NCI-H526 (cell line): ENCODE measurements at regions not wholly inside any gene's neighbourhood (a gene's known extent, or its start where the extent isn't known, plus 50 kb on each side); places are given as distances from the start of the nearest gene placed in this dataset.

Source experiments
- DNase-seq, 2 experiments: peaks; one replicate each; lab custom pipeline; 2025; lab: John Stamatoyannopoulos, UW

DNA sequence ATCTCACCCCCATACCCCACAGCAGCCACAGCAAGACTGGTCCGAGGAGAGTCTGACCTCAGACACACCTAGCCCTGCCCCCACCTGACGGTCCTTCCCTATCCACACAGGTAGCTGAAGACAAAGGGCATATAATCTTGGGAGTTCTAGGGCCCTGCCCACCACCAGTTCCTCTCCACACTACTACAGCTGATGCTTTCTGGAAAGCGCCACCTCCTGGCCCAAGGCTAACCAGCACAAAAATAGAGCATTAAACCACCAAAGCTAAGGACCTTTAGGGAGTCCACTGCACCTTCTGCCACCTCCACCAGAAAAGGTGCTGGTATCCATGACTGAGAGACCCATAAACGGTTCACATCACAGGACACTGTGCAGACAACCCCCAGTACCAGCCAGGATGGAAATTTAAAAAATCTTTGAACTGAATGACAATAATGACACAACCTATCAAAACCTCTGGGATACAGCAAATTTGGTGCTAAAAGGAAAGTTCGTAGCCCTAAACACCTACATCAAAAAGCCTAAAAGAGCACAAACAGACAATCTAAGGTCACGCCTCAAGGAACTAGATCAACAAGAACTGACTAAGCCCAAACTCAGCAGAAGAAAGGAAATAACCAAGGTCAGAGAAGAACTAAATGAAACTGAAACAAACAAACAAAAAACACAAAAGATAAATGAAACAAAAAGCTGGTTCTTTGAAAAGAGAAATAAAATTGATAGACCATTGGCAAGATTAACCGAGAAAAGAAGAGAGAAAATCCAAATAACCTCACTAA is 122.1 kb upstream of the TPRG1 start:
- peak in 1 of 2 experiments; percentile 6 for DNase-seq

DNA sequence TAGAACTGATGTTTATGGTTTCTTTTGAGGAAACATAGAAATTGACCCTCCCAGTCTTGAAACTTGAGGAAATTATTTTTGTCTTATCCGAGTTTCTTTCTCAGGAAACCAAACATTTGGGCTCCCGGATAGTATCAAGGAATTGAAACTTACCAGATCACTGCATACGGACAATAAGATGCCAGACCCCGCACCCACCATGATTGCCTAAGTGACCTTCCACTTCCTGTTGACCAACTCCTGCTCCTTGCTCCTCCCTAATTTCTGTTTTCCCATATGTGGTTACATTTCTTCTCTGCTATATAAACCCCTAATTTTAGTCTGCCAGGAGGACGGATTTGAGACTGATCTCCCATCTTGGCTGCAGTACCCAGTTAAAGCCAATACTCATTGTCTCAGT is 118.4 kb upstream of the TPRG1 start:
- DNase-seq, result no peak

GRCh38 chr3:189056646-189057335 is 115.0 kb upstream of the TPRG1 start:
- DNase-seq, result no peak

DNA sequence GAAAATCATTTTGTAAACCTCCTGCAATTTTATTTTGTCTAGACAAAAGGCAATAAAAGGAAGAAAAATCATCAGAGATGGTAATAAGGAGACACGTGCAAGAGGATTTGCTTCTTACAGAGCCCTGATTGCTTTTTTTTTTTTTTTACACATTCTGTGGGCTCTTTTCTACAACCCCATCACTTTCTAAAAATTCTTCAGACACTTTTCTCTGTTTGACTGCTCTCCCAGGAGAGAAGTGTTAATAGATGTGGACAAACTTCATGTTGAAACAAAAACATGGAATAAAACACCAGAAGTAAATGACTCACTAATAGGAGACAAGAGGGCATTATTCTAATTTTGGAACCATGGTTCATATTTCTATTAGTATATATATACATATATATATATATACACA is 114.4 kb upstream of the TPRG1 start:
- no peak for DNase-seq

DNA sequence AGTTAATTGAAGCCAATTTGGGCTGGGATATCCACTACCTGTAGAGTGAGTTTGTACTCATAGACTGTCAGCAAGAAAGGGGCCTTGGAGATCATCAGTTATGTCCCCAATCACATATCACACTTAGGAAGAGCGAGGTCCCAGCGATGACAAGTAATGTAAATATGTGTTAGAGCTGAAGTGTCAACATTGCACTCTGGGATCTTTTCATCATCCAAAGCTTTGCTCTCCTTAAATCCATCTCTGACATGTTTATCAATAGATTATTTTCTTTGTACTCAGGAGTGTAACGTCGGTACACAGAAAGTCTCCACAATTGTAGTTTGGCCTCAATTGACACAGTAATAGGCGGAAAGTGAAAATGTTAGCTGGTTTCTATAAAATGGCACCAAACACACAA is 113.7 kb upstream of the TPRG1 start:
- DNase-seq, result no peak

DNA sequence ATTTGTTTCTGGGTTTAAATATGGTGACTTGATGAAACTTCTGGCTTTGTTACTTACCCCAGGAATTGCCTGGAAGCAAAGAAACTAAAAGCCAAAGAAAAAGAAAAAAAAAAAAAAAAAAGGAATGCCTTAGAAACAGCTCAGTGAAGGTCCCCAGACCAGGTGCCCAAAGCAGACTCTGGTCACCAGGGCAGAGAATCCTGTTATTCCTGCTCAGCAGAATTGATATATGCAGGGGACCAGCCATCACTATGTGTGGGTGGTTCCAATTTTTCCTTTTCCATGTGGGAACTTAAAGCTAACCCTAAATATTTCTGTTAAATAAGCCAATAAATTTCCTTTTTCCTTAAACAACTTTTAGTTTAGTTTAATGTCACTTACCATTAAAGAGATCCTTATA is 100.8 kb upstream of the TPRG1 start:
- DNase-seq, result no peak

- DNase-seq, result no peak
Observed at GRCh38 chr3:189071446-189071845, 100.3 kb upstream of the TPRG1 start.

DNA sequence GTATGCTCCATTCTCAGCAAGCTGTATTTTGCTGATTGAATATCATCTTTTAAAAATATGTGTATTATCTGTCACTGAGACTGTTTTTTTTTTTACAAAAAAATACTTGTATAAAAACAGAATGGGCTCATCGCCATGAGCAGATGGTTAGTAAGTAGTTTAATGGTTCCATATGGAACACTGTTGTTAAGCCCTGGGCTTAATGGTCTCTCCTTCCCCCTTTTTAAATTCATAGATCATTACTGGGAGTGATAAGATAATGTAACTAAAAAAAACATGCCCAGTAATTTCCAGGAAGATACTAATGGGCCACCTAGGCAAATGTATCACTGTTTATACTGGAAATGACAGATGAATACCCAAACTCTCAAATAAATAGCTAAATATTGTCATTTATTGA is 95.3 kb upstream of the TPRG1 start:
- DNase-seq, result no peak

- DNase-seq, result no peak
Observed at GRCh38 chr3:189080745-189081144, 91.0 kb upstream of the TPRG1 start.

DNA sequence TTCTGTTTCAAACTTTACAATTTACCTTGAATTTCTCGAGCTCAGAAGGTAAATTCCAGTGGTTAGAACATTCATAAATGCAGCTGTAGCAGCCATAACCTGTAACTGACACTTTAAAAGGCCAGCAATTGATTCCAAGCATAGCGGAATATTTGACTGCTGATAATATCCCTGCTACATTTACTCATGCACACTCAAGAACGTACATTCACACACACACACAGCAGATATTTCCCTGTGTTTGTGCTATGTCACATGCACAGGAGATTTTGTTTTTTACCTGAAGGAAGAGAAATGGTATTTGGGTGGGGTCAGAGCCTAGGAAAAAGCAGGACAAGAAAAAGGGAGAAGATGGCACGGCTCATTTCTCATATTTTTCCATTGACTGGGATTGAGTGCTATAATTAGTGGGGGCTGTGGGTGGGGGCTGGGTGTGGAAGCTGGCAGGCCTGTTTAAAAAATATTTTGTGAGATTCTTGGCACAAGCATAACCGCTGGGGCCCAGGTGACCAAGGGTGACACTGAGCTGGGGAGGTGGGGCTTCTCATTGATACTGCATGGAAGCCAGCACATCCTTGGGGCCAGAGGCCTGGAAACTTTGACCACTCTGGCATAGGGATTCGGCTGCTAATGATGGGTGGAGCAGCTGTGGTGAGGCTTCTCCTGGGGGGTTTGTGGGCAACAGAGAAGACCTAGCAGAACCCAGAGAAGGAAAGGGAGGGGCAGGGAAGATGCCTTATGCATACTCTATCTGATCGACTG is 88.9 kb upstream of the TPRG1 start:
- no peak for DNase-seq

GRCh38 chr3:189084620-189085019 is 87.2 kb upstream of the TPRG1 start:
- DNase-seq, result no peak

DNA sequence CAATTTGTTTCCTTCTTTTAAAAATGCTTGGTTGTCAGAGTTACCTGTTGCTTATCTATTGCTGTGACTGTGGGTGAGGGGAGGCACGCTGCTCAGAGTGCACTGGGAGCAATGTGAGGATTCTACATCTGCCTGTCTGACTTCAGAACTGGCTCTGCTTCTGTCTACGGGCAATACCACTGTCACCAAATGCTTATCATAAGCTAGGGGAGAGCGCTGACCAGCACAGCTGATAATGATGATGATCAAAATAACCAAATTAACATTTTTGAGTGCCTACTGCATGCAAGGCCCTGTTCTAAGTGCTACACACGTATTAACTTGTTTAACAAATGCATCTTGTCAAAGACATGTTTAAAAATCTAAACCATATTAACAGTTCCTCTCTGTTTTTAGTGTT is 79.2 kb upstream of the TPRG1 start:
- no peak for DNase-seq

DNA sequence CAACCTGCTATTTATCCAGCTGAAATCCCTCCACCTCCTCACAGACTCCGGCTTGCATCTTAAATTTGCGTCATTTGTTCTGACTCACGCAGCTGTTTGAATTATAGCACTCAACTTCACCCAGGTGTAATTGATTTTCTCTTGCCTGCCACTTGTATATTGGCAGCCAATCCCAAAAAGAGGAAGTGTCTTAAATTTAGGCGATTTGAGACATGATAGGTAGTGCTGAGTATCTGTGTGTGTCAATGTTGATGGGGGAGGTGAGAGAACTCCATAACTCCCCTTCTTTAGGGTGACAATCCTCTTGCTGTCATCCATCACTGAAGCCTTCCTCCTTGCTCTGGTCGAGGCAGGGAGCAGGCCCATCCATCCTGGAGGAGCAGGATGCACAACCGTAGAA is 77.2 kb upstream of the TPRG1 start:
- no peak for DNase-seq

DNA sequence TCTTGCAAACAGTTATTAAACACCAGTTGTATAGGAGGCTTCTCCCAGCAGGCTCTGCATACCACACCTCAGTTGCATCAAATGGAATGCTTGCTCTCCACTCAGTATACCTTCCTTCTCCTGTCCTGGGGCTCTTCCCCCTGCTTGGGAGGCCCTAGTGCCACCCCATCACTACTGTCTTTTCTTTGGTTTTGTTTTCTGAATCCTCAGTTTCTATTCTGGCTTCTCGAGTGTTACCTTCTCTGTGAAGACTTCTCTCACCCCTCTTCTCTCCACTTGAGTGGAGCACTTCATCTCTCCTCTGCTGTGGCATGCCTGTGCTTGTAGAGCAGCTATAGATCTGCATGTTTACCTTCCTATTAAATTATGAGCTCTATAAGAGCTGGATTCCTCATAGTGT is 75.7 kb upstream of the TPRG1 start:
- no peak for DNase-seq

GRCh38 chr3:189099031-189099471 is 72.7 kb upstream of the TPRG1 start:
- DNase-seq, result no peak

GRCh38 chr3:189099505-189100290 is 72.1 kb upstream of the TPRG1 start:
- DNase-seq, result no peak

GRCh38 chr3:189100866-189101265 is 70.9 kb upstream of the TPRG1 start:
- DNase-seq, result no peak

DNA sequence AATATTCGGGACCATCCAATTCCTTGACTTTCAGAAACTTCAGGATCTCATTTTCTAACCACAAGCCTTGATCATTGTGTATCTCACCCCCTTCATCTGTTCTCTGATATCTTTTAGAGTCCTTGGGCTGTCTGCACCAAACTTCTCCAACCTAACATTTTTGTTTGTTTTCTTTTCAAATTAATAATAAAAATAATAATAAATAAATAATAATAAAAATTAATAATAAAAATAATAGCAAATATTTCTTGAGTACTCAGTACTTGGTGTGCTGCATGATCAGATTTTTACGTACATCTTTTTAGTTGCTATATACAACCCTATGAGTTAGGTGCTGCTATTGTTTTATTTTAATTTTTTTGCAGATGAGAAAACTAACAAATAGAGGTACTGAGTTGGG is 70.2 kb upstream of the TPRG1 start:
- DNase-seq, result no peak

DNA sequence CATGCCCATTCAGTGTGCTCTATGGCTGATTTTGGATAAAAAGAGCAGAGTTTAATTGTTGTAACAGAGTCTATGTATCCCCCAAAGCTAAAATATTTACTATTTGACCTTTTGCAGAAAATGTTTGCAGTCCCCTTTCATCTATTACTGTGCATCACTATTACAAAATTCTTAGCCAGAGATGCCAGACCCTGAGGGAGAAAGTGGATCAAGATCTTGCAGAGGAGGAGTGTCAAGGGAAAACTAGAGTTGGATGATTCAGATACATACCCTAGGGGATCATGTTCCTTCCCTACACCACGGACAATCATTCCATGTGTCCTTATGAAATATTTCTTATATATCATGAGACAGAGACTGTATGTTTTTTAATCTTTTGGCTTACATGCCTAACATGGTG is 68.6 kb upstream of the TPRG1 start:
- no peak for DNase-seq

- DNase-seq, result no peak
Observed at GRCh38 chr3:189108067-189108466, 63.7 kb upstream of the TPRG1 start.

DNA sequence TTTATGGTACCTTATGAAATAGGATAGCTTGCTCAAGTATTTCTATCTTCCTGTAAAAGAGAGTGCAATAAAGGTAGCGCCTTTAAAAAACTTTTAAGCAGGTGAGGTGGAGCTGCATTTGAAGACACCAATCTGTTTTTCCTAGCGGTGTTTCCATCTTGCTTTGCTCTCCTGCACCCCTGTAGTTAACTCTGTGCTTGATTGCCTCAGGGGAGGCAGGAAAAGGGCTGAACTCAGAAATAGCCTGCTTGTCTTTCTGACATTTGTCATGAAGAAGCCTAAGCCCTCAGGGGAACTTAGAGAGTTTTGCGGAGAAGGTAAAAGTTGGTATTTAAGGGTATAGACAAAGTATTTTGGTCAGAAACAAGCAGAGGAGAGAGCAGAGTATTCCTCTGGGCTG is 63.0 kb upstream of the TPRG1 start:
- no peak for DNase-seq

DNA sequence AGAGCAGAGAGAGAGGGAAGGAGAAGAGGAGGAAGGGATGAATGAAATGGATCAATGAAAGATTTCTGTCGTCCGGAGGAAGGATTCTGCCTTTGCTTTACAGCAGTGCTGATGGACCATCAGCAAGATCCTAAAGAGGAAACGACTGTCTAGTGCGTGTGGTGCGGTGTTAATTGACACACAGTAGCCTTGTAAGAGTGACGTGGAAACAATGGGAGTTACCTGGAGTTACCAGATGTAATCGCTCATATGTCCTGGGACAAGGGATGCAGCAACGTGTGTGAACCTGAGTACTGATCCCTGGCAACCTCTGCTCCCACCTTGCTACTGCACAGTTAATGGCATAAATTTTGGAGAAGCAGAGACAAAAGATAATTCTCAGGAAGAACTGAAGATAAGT is 62.6 kb upstream of the TPRG1 start:
- no peak for DNase-seq
